Kidney epithelial cell (primary cell): ENCODE measurements at regions not wholly inside any gene's neighbourhood (a gene's known extent, or its start where the extent isn't known, plus 50 kb on each side); places are given as distances from the start of the nearest gene placed in this dataset.
"Not testable (repeated sequence)": the region's sequence is repeated elsewhere in the genome, so short reads cannot be mapped to it uniquely, and the experiment has no call there.

ENCODE experiments used
- DNase-seq: peaks from one replicate; pipeline ENCODE4 v3.0.0-alpha.2; 2010; ENCODE audit warnings: low read depth
- H3K27me3 ChIP-seq: 2 replicates; pipeline ENCODE4 v1.6.0; 2011; ENCODE audit warnings: low read length; ENCODE audit not compliant: control insufficient read depth, insufficient read depth
- H3K36me3 ChIP-seq: 2 replicates; pipeline ENCODE4 v1.5.1; 2011; ENCODE audit warnings: low read length; ENCODE audit not compliant: control insufficient read depth, insufficient read depth
- H3K4me3 ChIP-seq: 2 replicates; pipeline ENCODE4 v1.5.1; 2011; ENCODE audit warnings: low read depth, mild to moderate bottlenecking, control low read depth, low read length
- CTCF ChIP-seq: IDR thresholded peaks from 2 replicates; pipeline ENCODE4 v1.5.1; 2011; ENCODE audit warnings: mild to moderate bottlenecking, moderate library complexity, low read length, control low read depth, inconsistent platforms; ENCODE audit not compliant: insufficient read depth, poor library complexity, severe bottlenecking

- Histone ChIP-seq H3K27me3 (no peaks in the 10 kb centered on the region), H3K36me3 (no peaks in the 10 kb centered on the region), H3K4me3 (no peak overlapping the region)
- no peak for TF ChIP-seq CTCF
- no peak for DNase-seq
Observed at GRCh38 chr12:42912367-42912766, 322.8 kb upstream of the PRICKLE1 start.

DNA sequence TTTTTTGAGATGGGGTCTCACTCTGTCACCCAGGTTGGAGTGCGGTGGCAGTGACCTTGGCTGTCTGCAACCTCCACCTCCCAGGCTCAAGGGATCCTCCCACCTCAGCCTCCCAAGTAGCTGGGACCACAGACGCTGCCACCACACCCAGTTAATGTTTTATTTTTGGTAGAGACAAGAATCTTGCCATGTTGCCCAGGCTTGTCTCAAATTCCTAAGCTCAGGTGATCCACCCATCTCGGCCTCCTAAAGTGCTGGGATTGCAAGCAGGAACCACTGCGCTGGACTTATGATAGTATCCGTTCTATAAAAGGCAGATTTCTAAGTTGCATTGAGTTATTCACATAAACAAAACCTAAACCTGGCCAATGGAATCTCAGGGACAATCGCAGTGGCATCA is 321.1 kb upstream of the PRICKLE1 start:
- no peaks in the 10 kb centered on the region for H3K27me3 ChIP-seq
- TF ChIP-seq CTCF, result no peak
- H3K36me3 ChIP-seq, result no peaks in the 10 kb centered on the region
- DNase-seq, result no peak
- no peak overlapping the region for H3K4me3 ChIP-seq

- Histone ChIP-seq H3K36me3 (no peaks in the 10 kb centered on the region), H3K4me3 (no peak overlapping the region), H3K27me3 (no peaks in the 10 kb centered on the region)
- no peak for TF ChIP-seq CTCF
- no peak for DNase-seq
Observed at GRCh38 chr12:42908712-42909111, 319.2 kb upstream of the PRICKLE1 start.

GRCh38 chr12:42906801-42907200 is 317.3 kb upstream of the PRICKLE1 start:
- DNase-seq, H3K4me3 ChIP-seq, H3K27me3 ChIP-seq, H3K36me3 ChIP-seq: not testable (repeated sequence)

- Histone ChIP-seq H3K27me3 (no peaks in the 10 kb centered on the region), H3K36me3 (no peaks in the 10 kb centered on the region), H3K4me3 (no peak overlapping the region)
- TF ChIP-seq CTCF, result no peak
- DNase-seq, result no peak
Observed at GRCh38 chr12:42905419-42905705, 315.8 kb upstream of the PRICKLE1 start.

DNA sequence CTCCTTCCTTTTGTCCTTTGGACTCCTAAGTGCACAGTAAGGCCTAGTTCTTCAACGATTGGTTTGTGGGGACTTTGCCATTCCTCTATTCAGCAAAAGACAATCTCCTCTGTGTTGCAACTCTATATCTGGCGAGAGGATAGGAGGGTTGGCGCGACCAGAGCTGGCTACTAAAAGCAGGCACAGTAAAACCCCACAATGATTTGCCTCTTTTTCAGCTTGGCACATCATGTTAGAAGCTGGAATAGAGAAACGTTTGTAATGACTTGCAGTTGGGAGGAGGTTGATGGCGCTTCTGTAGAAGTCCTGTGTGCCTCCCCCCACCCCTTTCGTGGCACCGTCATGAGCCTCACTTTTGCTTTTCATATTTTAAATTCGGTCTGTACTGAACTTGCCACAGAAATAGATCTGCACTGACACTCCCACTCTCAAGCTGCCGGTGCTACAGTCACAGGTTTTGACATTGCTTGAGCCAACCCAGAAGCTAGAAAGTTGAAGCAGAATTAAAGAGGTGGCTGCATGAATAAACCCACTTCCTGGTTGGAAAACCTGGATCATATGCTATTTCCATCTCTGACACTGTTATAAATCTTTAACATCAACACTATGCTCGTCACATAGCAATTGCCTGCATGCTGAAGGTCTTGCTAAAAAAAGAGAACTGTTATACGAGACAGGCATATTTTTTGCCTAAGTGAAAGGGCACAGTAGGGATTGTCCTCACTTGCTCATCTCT is 315.3 kb upstream of the PRICKLE1 start:
- H3K36me3 ChIP-seq, result no peaks in the 10 kb centered on the region
- no peak for DNase-seq
- H3K27me3 ChIP-seq, result no peaks in the 10 kb centered on the region
- TF ChIP-seq CTCF, result no peak
- no peak overlapping the region for H3K4me3 ChIP-seq

- no peaks in the 10 kb centered on the region for H3K36me3 ChIP-seq
Observed at GRCh38 chr12:42903736-42904135, 314.2 kb upstream of the PRICKLE1 start.

More at GRCh38 chr12:42903736-42904135, 314.2 kb upstream of the PRICKLE1 start:
- Histone ChIP-seq H3K4me3 (no peak overlapping the region), H3K27me3 (no peaks in the 10 kb centered on the region)
- no peak for TF ChIP-seq CTCF
- DNase-seq, result no peak
